GM12878 (cell line): ENCODE measurements at regions not wholly inside any gene's neighbourhood (a gene's known extent, or its start where the extent isn't known, plus 50 kb on each side); places are given as distances from the start of the nearest gene placed in this dataset.

ENCODE experiments used
- ATAC-seq: fragments of 200-7000 bp; cut with Tn5 transposase; 3 replicates; pipeline ENCODE4 v1.9.1; 2020; ENCODE audit warnings: mild to moderate bottlenecking, moderate library complexity
- BruUV-seq: library from RNA; stranded (reverse); fragments of 400-500 nt; replicated peaks from 2 replicates; lab custom pipeline; 2021; lab: Mats Ljungman, UMichigan
- CTCF ChIA-PET: fragments of 300-600 bp; sonication (Branson Sonifier 250); formaldehyde crosslinking; extraction: SDS; loops from one replicate; lab custom pipeline; 2021; ENCODE audit warnings: inconsistent platforms; lab: Yijun Ruan, JAX
- POLR2A ChIA-PET: fragments of 350-600 bp; formaldehyde crosslinking; extraction: SDS; loops from one replicate; lab custom pipeline; 2021; ENCODE audit warnings: inconsistent platforms; lab: Charles Lee
- RAD21 ChIA-PET: fragments of 300-600 bp; sonication (Branson Sonifier 250); formaldehyde crosslinking; loops from one replicate; lab custom pipeline; 2023; ENCODE audit warnings: antibody characterized with exemption; ENCODE audit not compliant: unreplicated experiment; lab: Charles Lee
- SMC1A ChIA-PET: fragments of 300-600 bp; sonication (Branson Sonifier 250); formaldehyde crosslinking; loops from one replicate; lab custom pipeline; 2023; ENCODE audit not compliant: unreplicated experiment, uncharacterized antibody; lab: Charles Lee
- DNase-seq: peaks from one replicate; pipeline ENCODE4 v3.0.0-alpha.2; 2011; ENCODE audit warnings: low read depth, low spot score
- FAIRE-seq: peaks from 3 replicates; lab custom pipeline; 2011; peaks lifted over from hg19 to GRCh38; lab: Jason Lieb, UNC
- H2AFZ ChIP-seq: 2 replicates; pipeline ENCODE4 v1.6.0; 2011; ENCODE audit warnings: low read depth, low read length, control low read depth; ENCODE audit not compliant: control insufficient read depth
- H3K27ac ChIP-seq: 2 replicates; pipeline ENCODE4 v1.5.1; 2011; ENCODE audit warnings: control low read depth; ENCODE audit not compliant: control insufficient read depth, insufficient read depth
- H3K27me3 ChIP-seq, 2 experiments: replicated peaks in 1 of 2; 2 replicates each; pipeline versions ENCODE4 v1.6.0 to v1.6.1; 2011; ENCODE audit warnings: low read length in 1 of 2; ENCODE audit not compliant: control insufficient read depth in 2 of 2, insufficient read depth in 2 of 2
- H3K36me3 ChIP-seq, 2 experiments: 2 replicates each; pipeline ENCODE4 v1.5.1; 2011; ENCODE audit warnings: low read length in 1 of 2; ENCODE audit not compliant: control insufficient read depth in 2 of 2, insufficient read depth in 2 of 2
- H3K4me1 ChIP-seq: 2 replicates; pipeline ENCODE4 v1.6.1; 2011; ENCODE audit warnings: mild to moderate bottlenecking, low read length, moderate library complexity, mixed read lengths; ENCODE audit not compliant: control insufficient read depth, insufficient read depth
- H3K4me2 ChIP-seq: 2 replicates; pipeline ENCODE4 v1.6.0; 2011; ENCODE audit warnings: control low read depth; ENCODE audit not compliant: control insufficient read depth, insufficient read depth
- H3K4me3 ChIP-seq: fragments of 200-600 bp; sonication (generic); 2 replicates; pipeline ENCODE4 v1.5.1; 2016
- H3K79me2 ChIP-seq: 2 replicates; pipeline ENCODE4 v1.6.0; 2011; ENCODE audit warnings: low read length; ENCODE audit not compliant: control insufficient read depth, insufficient read depth
- H3K9ac ChIP-seq: 2 replicates; pipeline ENCODE4 v1.8.0; 2011; ENCODE audit warnings: low read length, control low read depth, mixed read lengths; ENCODE audit not compliant: control insufficient read depth, insufficient read depth
- H3K9me3 ChIP-seq: replicated peaks from 3 replicates; pipeline ENCODE4 v1.5.1; 2011; ENCODE audit warnings: mild to moderate bottlenecking, low read length; ENCODE audit not compliant: control insufficient read depth, insufficient read depth
- H4K20me1 ChIP-seq: 2 replicates; pipeline ENCODE4 v1.6.0; 2011; ENCODE audit not compliant: control insufficient read depth, insufficient read depth
- EED ChIP-seq: sonication (generic); IDR thresholded peaks from 2 replicates; pipeline ENCODE4 v1.6.1; 2016; ENCODE audit warnings: antibody characterized with exemption, low read depth
- EGR1 ChIP-seq, 2 experiments: IDR thresholded peaks; 1 replicate in 1 of 2; 2 replicates in 1 of 2; pipeline ENCODE4 v1.6.1; 2011 to 2012; ENCODE audit warnings: low read depth in 2 of 2, low read length in 2 of 2, borderline replicate concordance in 1 of 2, mild to moderate bottlenecking in 1 of 2, moderate library complexity in 1 of 2
- ETV6 ChIP-seq, 2 experiments: fragments of 450-650 bp in 1 of 2; IDR thresholded peaks in 1 of 2; conservative IDR thresholded peaks in 1 of 2; 2 replicates each; pipeline ENCODE4 v1.6.1; 2014; ENCODE audit warnings: antibody characterized with exemption in 1 of 2, borderline replicate concordance in 1 of 2, low read depth in 1 of 2, mild to moderate bottlenecking in 1 of 2, moderate library complexity in 1 of 2
- IRF3 ChIP-seq: fragments of 450-650 bp; IDR thresholded peaks from 2 replicates; pipeline ENCODE4 v1.6.1; 2014; ENCODE audit warnings: mild to moderate bottlenecking
- MTA2 ChIP-seq: fragments of 450-650 bp; IDR thresholded peaks from 2 replicates; pipeline ENCODE4 v1.6.1; 2016; ENCODE audit warnings: low read depth, mild to moderate bottlenecking, moderate library complexity
- NR2F1 ChIP-seq: fragments of 450-650 bp; conservative IDR thresholded peaks from 2 replicates; pipeline ENCODE4 v1.6.1; 2017; ENCODE audit warnings: mild to moderate bottlenecking
- SUPT20H ChIP-seq: IDR thresholded peaks from 2 replicates; pipeline ENCODE4 v1.6.1; 2011; ENCODE audit warnings: low read depth, mild to moderate bottlenecking, low read length, moderate library complexity, borderline replicate concordance; ENCODE audit not compliant: control insufficient read depth
- ZNF207 ChIP-seq: fragments of 450-650 bp; IDR thresholded peaks from 2 replicates; pipeline ENCODE4 v1.6.1; 2014; ENCODE audit warnings: antibody characterized with exemption, mild to moderate bottlenecking, borderline replicate concordance
- WGBS: methylation state at CpG from one replicate; pipeline ENCODE4 v1.1.6; 2016; ENCODE audit warnings: low lambda C conversion rate; ENCODE audit not compliant: insufficient replicate concordance, insufficient coverage; ENCODE audit errors: missing lambda C conversion rate; 5-methylcytosine and 5-hydroxymethylcytosine counted together
- in situ Hi-C: fragments of 300-500 bp; cut with MboI; formaldehyde crosslinking; loops from 9 replicates; pipeline ENCODE4 v1.14.3; 2018; ENCODE audit warnings: mixed read lengths
- intact Hi-C: fragments of 100-400 bp; cut with micrococcal nuclease; formaldehyde crosslinking; loops from one replicate; pipeline ENCODE4 v1.14.2; 2022; ENCODE audit not compliant: unreplicated experiment
- TF ChIP-seq, protein P1 (sequence below): IDR thresholded peaks from 2 replicates; pipeline ENCODE4 v1.6.1; 2011; ENCODE audit warnings: low read depth, low read length, improper control_type of control experiment, borderline replicate concordance
- TF ChIP-seq, protein P2 (sequence below): IDR thresholded peaks from 2 replicates; pipeline ENCODE4 v1.6.1; 2011; ENCODE audit warnings: low read depth, mild to moderate bottlenecking, low read length, moderate library complexity, borderline replicate concordance; ENCODE audit errors: extremely low read depth
- TF ChIP-seq, protein P3 (sequence below): fragments of 450-650 bp; IDR thresholded peaks from 2 replicates; pipeline ENCODE4 v1.6.1; 2016; ENCODE audit warnings: mild to moderate bottlenecking

DNA sequence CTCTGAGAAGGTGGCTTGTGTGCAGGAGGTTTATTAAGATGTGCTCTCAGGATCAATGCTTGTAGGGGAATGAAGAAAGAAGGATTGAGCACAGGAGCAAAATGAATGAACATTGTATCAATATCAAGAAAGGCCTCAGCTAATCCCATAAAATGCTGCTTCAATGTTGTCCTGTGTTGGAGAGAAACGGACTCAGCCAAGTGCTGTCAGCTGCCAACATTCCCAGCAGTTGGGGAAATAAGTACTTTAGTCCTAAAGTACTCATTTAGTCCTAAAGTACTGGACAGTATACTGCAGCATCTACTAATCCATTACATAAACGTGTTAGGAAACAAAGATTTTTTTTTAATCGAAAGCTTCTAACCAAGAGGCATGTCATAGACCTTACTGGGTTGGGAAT is 255.9 kb downstream of the SEC23A start:
- POLR2A ChIA-PET = no interaction called here
- FAIRE-seq (no peak), DNase-seq (no peak), ATAC-seq (no peak)
- BruUV-seq = no TSS peak
- H3K27ac ChIP-seq = no peak overlapping the region
- 3% methylated on average over 3 of the region's 3 CpGs for WGBS
- RAD21 ChIA-PET = no interaction called here
- H3K36me3 ChIP-seq = no peaks in the 10 kb centered on the region
- SMC1A ChIA-PET = interaction anchor here (0.8 kb wide), 1 partner anchor 9 kb away, joined by 3 read pairs; no protein-coding TSS in a partner anchor
- in situ Hi-C loops = no loop called here
- no peak overlapping the region for H2AFZ ChIP-seq
- no peak overlapping the region for H3K9ac ChIP-seq
- no peaks in the 10 kb centered on the region for H3K9me3 ChIP-seq
- H3K4me1 ChIP-seq = no peaks in the 10 kb centered on the region
- no peaks in the 10 kb centered on the region for H3K79me2 ChIP-seq
- intact Hi-C loops = no loop called here
- CTCF ChIA-PET = no interaction called here
- no peaks in the 10 kb centered on the region for H4K20me1 ChIP-seq
- H3K4me3 ChIP-seq = no peak overlapping the region
- TF ChIP-seq ZNF207 (no peak), EED (no peak), NR2F1 (no peak), SUPT20H (no peak), EGR1 (IDR thresholded peaks at IDR 0.05; ENCODE audit: borderline replicate concordance in 1 of 2, low read depth in 2 of 2, low read length in 2 of 2) (no peak), IRF3 (no peak), ETV6 (conservative IDR thresholded peaks at IDR 0.05 in 1 of 2, IDR thresholded peaks at IDR 0.05 in 1 of 2; ENCODE audit: borderline replicate concordance in 1 of 2, low read depth in 1 of 2) (no peak), MTA2 (no peak)
- TF ChIP-seq, protein P1, sequence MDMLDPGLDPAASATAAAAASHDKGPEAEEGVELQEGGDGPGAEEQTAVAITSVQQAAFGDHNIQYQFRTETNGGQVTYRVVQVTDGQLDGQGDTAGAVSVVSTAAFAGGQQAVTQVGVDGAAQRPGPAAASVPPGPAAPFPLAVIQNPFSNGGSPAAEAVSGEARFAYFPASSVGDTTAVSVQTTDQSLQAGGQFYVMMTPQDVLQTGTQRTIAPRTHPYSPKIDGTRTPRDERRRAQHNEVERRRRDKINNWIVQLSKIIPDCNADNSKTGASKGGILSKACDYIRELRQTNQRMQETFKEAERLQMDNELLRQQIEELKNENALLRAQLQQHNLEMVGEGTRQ = no peak
- TF ChIP-seq, protein P2, sequence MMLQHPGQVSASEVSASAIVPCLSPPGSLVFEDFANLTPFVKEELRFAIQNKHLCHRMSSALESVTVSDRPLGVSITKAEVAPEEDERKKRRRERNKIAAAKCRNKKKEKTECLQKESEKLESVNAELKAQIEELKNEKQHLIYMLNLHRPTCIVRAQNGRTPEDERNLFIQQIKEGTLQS = no peak
- TF ChIP-seq, protein P3, sequence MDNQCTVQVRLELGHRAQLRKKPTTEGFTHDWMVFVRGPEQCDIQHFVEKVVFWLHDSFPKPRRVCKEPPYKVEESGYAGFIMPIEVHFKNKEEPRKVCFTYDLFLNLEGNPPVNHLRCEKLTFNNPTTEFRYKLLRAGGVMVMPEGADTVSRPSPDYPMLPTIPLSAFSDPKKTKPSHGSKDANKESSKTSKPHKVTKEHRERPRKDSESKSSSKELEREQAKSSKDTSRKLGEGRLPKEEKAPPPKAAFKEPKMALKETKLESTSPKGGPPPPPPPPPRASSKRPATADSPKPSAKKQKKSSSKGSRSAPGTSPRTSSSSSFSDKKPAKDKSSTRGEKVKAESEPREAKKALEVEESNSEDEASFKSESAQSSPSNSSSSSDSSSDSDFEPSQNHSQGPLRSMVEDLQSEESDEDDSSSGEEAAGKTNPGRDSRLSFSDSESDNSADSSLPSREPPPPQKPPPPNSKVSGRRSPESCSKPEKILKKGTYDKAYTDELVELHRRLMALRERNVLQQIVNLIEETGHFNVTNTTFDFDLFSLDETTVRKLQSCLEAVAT = no peak
- TF ChIP-seq, all 136 proteins: peak for 0
- Histone ChIP-seq H3K4me2 (no peak overlapping the region), H3K27me3 (no peaks in the 10 kb centered on the region)
